Hematopoietic multipotent progenitor cell (in vitro differentiated cells): ENCODE measurements at regions not wholly inside any gene's neighbourhood (a gene's known extent, or its start where the extent isn't known, plus 50 kb on each side); places are given as distances from the start of the nearest gene placed in this dataset.

Experiments
- DNase-seq, 3 donors: peaks; one replicate each; pipeline ENCODE4 v3.0.0-alpha.2; 2011 to 2015; ENCODE audit warnings: low read depth in 2 of 3, low spot score in 2 of 3

DNA sequence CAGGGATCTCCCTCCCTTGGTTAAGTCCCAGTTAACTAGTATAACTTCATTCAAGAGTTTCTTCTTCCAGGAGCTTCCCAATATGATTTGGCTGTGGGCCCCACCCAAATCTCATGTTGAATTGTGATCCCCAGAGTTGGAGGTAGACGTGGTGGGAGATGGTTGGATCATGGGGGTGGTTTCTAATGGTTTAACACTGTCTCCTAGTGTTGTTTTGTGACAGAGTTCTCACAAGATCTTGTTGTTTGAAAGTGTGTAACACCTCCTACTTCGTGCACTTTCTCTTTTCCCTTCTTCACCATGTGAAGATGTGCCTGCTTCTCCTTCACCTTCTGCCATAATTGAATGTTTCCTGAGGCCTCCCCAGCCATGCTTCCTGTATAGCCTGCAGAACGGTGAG, 251.8 kb upstream of the FGGY start:
- no peak for DNase-seq

DNA sequence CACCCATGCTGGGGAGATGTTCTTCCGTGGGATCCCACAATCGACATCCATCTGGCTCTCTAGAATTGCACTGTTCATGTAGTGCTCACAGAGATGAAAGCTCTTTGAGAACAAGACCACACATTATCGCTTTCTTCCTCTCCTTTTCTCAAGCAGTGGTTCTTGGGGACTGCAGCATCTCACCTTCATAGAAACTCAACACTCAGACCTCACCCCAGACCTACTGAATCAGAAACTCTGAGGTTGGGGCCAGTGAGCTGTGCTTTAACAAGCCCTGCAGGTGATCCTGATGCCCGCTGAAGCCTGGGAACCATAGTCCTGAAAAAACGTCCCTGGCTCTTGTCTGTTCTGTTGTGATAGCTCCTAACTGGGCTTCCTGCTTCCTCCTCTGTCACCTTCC, 251.3 kb upstream of the FGGY start:
- no peak for DNase-seq

DNA sequence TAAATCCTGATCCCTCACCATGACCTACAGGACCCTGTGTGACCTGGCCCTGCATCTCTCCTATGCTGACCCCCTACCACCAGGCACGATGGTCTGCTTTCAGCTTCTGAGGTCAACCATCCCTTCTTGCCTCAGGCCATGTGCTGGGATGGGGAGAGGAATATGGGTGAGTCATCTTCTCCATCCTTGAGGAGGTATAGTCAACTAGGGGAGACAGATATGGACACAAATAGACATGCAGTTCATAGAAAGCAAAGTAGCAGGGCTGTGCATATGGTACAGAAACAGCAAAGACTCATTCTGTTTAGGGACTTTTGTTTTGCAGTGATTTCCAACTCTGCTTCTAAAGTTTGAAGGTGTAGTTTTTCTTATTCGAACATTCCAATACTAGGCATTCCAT, 250.8 kb upstream of the FGGY start:
- no peak for DNase-seq

- peak in 2 of 3 donors; percentile 48 to 81 for DNase-seq
Measured at GRCh38 chr1:59046730-59047157, 250.2 kb upstream of the FGGY start.

GRCh38 chr1:59051007-59051406, 245.9 kb upstream of the FGGY start:
- no peak for DNase-seq

DNA sequence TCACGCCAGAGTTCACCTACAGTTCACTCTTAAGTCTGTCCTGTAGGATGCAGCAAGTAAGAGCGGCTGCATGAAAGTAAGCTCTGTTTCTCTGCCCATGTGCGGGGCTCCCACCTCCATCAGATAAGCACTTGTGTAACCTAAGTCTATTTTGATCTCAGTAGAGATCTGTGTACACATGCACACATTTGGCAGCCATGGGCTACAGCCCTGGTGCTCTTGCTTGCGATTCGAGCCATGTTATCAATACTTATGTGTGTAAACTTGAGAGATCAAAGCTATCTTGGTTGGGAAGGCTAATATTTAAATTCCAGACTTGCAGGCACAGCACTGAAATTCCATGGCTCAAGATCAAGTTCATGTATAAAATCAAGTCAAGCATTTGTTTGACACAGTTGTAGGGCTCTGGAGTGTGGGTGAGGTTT, 244.7 kb upstream of the FGGY start:
- no peak for DNase-seq

DNA sequence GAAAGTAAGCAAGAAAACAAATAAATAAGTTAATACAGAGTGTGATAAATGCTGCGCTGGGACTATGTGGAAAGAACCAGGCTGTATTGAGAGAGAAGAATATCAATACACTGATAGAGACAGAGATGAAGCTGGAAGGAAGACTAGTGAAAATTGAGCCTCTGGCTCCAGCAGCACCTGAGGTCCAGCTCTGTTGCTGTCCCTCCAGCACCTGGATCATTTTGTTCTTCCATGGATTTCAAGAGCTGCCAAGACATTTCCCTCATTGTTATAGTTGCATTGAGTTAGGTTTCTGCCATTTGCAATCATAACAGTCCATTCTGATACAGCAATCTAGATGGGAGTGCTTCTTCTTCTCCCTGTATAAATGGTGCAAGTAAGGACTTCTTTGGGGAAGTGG, 242.7 kb upstream of the FGGY start:
- no peak for DNase-seq

DNA sequence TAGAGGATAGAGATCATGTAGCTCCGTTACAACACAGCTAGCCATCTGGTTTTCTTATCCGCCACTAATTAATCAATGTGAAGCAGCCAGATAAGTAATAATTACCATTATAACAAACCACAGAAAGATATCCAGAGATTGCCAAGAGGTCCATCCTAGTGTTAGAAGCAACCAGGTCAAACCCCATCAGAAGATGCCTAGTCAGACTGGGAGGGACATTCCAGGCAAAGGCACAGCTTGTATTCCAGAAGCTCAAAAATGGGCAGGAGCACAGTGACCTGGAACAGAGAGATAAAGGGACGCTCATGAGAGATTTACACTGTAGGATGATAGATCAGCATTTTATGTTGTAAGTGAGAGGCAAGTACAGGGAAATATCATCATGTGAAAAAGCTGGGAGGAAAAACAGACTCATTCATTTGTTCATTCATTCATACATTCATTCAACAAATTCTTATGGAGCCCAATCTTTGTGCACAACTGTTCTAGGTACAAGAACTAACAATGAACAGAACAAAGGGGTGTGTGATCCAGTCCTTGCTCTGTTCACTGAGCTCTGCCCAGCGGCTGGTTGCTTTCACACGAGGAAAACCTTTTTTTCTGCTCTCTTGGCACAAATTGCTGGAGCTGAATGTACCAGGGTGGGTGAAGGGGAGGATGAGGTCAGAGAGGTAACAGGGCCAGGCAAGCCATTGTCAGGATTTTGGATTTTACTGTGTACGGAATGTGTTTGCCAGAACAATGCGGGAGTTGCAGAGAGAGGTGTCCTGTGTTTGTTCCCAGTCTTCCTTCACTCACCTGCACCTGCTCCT, 240.8 kb upstream of the FGGY start:
- DNase-seq: no peak

DNA sequence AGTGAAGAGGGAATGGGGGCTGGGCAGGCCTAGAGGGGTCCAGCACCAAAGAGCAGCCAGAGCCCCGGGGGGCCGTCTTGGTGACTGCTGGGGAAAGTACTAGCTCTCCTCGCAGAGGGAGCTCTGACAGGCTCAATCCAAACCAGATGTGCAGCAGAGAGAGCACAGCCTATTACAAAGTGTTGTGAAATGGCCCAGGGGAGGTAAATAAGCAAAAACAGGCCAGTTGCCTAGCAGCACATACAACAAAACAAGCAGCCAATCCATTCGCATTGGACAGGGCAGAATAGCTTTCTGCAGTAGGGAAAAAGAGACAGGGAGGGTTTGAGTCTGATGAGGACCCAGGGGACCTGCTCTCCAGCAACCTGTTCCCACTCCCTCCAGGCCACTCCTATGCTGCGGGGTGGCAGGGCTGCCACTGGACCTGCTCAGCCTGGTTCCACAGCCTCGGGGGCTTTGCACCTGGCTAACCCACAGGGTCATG, 239.6 kb upstream of the FGGY start:
- DNase-seq: peak in 2 of 3 donors; percentile 46 to 74

DNA sequence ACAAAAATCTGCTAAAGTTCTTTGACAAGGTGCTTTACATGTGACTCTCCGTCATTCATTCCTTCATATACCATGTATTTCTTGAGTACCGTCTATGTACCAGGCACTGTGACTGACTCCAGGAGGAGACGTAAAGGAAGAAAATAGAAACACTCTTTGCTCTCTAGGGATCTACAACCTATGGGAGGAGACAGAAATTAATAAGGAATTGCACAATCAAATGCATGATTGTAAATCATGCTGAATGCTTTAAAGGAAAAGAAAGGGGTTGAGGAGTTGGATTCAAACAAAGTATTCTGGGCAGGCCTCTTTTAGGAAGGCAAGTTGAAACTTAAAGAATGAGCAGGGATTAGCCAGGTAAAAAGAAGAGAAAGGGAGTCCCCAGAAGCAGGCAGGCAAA, 239.1 kb upstream of the FGGY start:
- DNase-seq: no peak

DNA sequence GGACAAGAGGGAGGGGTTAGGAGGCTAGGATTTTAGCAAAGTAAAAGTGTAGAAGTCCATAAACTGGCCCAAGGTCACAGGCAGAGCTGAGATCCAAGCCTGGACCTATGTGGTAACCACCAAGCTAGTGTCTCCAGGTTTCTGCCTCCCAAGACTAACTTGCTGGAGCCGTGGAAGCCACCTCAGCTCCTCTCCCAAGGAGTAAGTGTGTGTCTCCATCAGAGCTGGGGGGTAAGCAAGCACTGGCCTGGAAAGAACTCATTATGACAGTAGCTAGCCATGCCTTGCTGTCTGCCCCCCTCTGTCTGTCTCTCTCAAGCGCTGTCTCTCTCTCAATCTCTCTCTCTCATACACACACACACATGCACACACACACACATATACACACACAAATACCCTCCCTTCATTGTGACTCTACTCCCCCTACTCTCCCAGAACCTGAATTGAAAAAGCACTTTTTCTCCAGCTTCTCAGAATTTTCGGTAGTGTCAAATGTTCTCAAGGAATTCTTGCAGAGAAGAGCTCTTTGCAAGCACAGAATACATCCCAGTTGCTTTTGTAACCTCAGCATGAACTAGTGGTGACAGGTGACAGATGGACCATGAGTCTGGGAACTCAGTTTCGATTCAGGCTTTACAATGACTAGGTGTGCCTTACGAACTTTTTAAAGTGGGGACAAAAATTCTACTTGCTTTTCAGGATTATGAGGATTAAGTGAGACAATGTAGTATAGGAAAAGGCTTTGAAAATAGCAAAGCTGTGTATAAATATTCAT, 238.0 kb upstream of the FGGY start:
- DNase-seq: no peak

DNA sequence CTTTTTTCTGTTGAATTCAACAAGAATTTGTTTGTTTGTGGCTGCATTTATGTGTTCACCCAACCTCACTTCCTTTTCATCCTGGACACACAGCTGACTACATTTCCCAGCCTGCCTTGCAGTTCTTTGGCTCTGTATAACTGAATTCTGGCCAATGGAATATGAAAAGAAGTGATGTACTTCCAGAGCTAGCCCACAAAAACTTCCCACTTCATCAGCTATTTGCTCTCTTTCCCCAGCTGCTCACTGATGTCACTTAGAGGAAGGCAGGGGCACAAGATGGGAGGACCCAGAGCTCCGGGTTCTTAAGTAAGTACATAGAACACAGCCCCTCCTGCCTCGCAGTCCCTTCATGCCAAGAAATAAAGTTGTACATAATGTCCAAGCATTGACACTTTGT, 235.0 kb upstream of the FGGY start:
- DNase-seq: peak in 1 of 3 donors; percentile 62

DNA sequence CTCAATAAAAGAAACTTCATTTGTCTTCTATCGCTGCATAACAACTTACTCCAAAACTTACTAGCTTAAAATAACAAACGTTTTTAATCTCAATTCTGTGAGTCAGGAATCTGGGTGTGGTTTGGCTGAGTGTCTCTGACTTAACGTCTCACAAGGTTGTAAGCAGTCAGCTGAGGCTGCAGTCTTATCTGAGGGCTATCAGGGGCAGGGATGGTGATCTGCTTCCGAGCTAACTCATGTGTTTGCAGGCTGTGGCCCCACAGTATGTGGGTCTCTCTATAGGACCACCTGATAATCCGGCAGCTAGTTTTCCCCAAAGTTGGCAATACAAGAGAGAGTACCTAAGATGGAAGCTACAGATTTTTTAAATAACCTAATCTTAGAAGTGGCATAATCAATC, 234.2 kb upstream of the FGGY start:
- DNase-seq: no peak

DNA sequence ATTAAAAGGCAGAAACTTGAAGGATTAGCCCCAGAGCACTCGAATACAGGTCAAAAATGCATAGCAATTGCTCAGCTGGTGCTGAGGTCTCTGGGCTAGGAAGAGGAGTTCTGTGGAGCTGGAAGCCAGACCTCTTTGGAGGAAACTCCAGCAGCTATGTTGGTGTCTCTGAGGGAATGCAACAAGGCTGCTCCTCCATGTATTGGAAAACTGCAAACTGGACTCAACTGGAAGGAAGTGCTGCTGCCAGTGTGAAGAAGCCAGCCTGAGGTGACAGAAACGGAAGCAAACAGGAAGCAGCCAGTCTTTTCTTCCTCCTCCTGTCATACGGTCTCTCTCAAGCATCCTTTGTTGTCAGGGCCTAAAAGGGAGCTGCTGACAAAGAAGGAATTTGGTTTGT, 233.4 kb upstream of the FGGY start:
- no peak for DNase-seq

GRCh38 chr1:59064592-59064991, 232.3 kb upstream of the FGGY start:
- no peak for DNase-seq

DNA sequence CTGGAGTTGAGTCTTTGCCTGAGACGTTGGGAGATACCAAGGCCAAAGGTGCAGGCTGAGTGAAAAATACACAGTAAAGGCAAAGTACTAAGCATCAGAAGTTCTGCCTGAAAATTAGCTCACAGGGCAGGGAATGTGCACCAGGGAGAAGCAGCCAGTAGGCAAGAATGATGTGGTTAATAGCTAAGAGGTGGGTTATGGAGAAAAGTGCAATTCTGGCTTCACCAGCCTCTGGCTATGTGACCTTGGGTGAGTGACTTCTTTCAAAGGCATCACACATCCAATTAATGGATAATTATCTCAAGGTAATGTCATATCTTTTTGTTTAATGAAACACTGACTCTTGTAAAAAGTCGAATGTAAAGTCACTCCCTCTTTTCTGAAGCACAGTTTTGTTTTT, 230.7 kb upstream of the FGGY start:
- no peak for DNase-seq

- no peak for DNase-seq
Measured at GRCh38 chr1:59070610-59071009, 226.3 kb upstream of the FGGY start.

DNA sequence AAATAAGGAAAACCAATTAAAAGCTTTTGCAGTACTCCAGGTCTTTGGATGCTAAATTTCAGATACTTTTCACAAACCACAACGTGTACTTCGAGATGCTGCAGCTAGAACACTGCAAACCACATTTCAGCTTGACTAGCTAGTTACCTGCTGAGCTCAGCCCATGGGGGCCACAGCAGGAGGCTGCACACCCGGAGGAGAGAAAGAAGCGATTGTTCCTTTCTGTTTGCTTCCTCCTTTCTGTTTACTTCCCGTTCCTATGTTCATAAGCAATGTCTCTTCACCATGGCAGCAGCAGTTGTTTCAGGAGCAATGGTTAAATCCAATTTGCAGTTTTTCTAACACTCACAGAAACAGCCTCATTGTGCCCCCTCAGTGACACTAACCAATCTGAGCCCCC, 225.6 kb upstream of the FGGY start:
- DNase-seq: peak in 1 of 3 donors; percentile 50

GRCh38 chr1:59071876-59072582, 224.9 kb upstream of the FGGY start:
- DNase-seq: peak in 2 of 3 donors; percentile 53 to 58

DNA sequence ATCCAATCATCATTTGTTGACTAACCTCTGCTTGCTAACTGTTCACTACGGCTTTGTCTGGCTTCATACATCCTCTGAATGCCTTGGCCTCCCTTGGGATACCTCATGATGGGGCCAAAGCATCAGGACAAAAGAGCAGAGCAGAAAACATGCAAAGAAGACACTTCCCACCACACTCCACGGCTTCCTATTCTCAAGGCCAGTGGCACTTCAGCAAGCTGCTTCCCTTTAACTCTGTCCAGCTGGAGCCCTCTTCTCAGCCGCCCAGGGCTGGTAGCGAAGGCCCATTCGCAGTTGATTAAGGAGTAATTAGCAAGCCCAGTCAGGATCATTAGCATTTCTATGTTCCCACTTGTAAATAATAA, 224.3 kb upstream of the FGGY start:
- DNase-seq: peak in 1 of 3 donors; percentile 26

- no peak for DNase-seq
Measured at GRCh38 chr1:59074598-59074997, 222.3 kb upstream of the FGGY start.
